HepG2 (cell line): ENCODE measurements at regions not wholly inside any gene's neighbourhood (a gene's known extent, or its start where the extent isn't known, plus 50 kb on each side); places are given as distances from the start of the nearest gene placed in this dataset.

Experiments used
- ATAC-seq: fragments of 200-7000 bp; cut with Tn5 transposase; 3 replicates; pipeline ENCODE4 v1.9.1; 2020; ENCODE audit warnings: mild to moderate bottlenecking, moderate library complexity
- BruUV-seq: library from RNA; stranded (reverse); fragments of 400-500 nt; replicated peaks from 2 replicates; lab custom pipeline; 2021; lab: Mats Ljungman, UMichigan
- CTCF ChIA-PET: fragments of 300-600 bp; formaldehyde crosslinking; extraction: SDS; loops from one replicate; lab custom pipeline; 2021; ENCODE audit warnings: low total read pairs, inconsistent platforms, low intra/inter-chr PET ratio; lab: Yijun Ruan, JAX
- POLR2A ChIA-PET: fragments of 350-600 bp; sonication (Branson Sonifier 250); formaldehyde crosslinking; loops from one replicate; lab custom pipeline; 2020; ENCODE audit warnings: antibody characterized with exemption, inconsistent platforms; lab: Yijun Ruan, JAX
- DNase-seq: peaks from one replicate; pipeline ENCODE4 v3.0.0-alpha.2; 2015; ENCODE audit warnings: low spot score
- FAIRE-seq: peaks from 3 replicates; lab custom pipeline; 2011; peaks lifted over from hg19 to GRCh38; lab: Jason Lieb, UNC
- H2AFZ ChIP-seq: one replicate; pipeline ENCODE4 v1.6.1; 2011; ENCODE audit warnings: low read length, inconsistent platforms
- H3K27ac ChIP-seq: fragments of 300-600 bp; 3 replicates; pipeline ENCODE4 v1.8.0; 2011; ENCODE audit warnings: mixed run types, mild to moderate bottlenecking, mixed read lengths, low read length, inconsistent platforms; ENCODE audit not compliant: insufficient read depth; ENCODE audit errors: extremely low read length
- H3K27me3 ChIP-seq, 2 experiments: fragments of 200-600 bp in 1 of 2; 2 replicates in 1 of 2; 3 replicates in 1 of 2; pipeline versions ENCODE4 v1.6.0 to v1.8.0; 2011; ENCODE audit warnings: low read length in 2 of 2, mild to moderate bottlenecking in 2 of 2, moderate library complexity in 2 of 2, inconsistent platforms in 1 of 2; ENCODE audit not compliant: insufficient read depth in 2 of 2, control insufficient read depth in 1 of 2
- H3K36me3 ChIP-seq, 2 experiments: fragments of 200-600 bp in 1 of 2; replicated peaks in 1 of 2; 2 replicates in 1 of 2; 3 replicates in 1 of 2; pipeline versions ENCODE4 v1.5.1 to v1.8.0; 2011; ENCODE audit warnings: low read length in 2 of 2, inconsistent platforms in 1 of 2; ENCODE audit not compliant: insufficient read depth in 2 of 2, control insufficient read depth in 1 of 2
- H3K4me1 ChIP-seq: 2 replicates; pipeline ENCODE4 v1.5.1; 2012; ENCODE audit warnings: low read length, inconsistent platforms; ENCODE audit not compliant: insufficient read depth
- H3K4me2 ChIP-seq: 2 replicates; pipeline ENCODE4 v1.6.0; 2011; ENCODE audit warnings: low read depth, low read length, inconsistent platforms
- H3K4me3 ChIP-seq, 3 experiments: fragments of 200-600 bp in 1 of 3; sonication (generic), shearing (Covaris generic) in 1 of 3; replicated peaks in 1 of 3; 2 replicates each; pipeline ENCODE4 v1.5.1; 2011 to 2016; ENCODE audit warnings: low read length in 3 of 3, inconsistent platforms in 2 of 3, low read depth in 2 of 3, mild to moderate bottlenecking in 2 of 3, control low read depth in 1 of 3, mixed read lengths in 1 of 3; ENCODE audit not compliant: insufficient read depth in 1 of 3
- H3K79me2 ChIP-seq: one replicate; pipeline ENCODE4 v1.6.1; 2011; ENCODE audit warnings: low read length, inconsistent platforms; ENCODE audit not compliant: insufficient read depth
- H3K9ac ChIP-seq: 2 replicates; pipeline ENCODE4 v1.6.0; 2011; ENCODE audit warnings: mild to moderate bottlenecking, low read depth, low read length, inconsistent platforms; ENCODE audit not compliant: insufficient read depth
- H3K9me3 ChIP-seq: 2 replicates; pipeline ENCODE4 v1.5.1; 2012; ENCODE audit warnings: mild to moderate bottlenecking, low read length
- H4K20me1 ChIP-seq: 2 replicates; pipeline ENCODE4 v1.6.0; 2011; ENCODE audit warnings: inconsistent platforms, mild to moderate bottlenecking, low read length, moderate library complexity; ENCODE audit not compliant: insufficient read depth
- BHLHE40 ChIP-seq: IDR thresholded peaks from 2 replicates; pipeline ENCODE4 v1.6.1; 2011; ENCODE audit warnings: low read length, improper control_type of control experiment
- BORCS8-MEF2B ChIP-seq: sonication (generic); formaldehyde crosslinking; IDR thresholded peaks from 2 replicates; pipeline ENCODE4 v1.8.0; 2022; ENCODE audit warnings: mild to moderate bottlenecking, missing genetic modification reagents
- E2F1 ChIP-seq: sonication (generic); formaldehyde crosslinking; IDR thresholded peaks from 2 replicates; pipeline ENCODE4 v1.5.0; 2020; ENCODE audit warnings: missing genetic modification reagents
- KLF12 ChIP-seq: sonication (generic); formaldehyde crosslinking; IDR thresholded peaks from 2 replicates; pipeline ENCODE4 v1.4.0; 2020; ENCODE audit warnings: missing genetic modification reagents, borderline replicate concordance
- KLF13 ChIP-seq: sonication (generic); formaldehyde crosslinking; IDR thresholded peaks from 2 replicates; pipeline ENCODE4 v1.4.0; 2020; ENCODE audit warnings: mild to moderate bottlenecking, missing genetic modification reagents
- LCORL ChIP-seq, 2 experiments: fragments of 450-650 bp in 1 of 2; sonication (generic) in 1 of 2; formaldehyde crosslinking in 1 of 2; IDR thresholded peaks; 2 replicates each; pipeline versions ENCODE4 v1.5.0 to v1.6.1; 2017 to 2020; ENCODE audit warnings: antibody characterized with exemption in 1 of 2, missing genetic modification reagents in 1 of 2
- RXRB ChIP-seq: IDR thresholded peaks from 2 replicates; pipeline ENCODE4 v1.6.1; 2016; ENCODE audit warnings: borderline replicate concordance, missing genetic modification reagents, missing compliant biosample characterization
- SALL1 ChIP-seq: sonication (generic); formaldehyde crosslinking; IDR thresholded peaks from 2 replicates; pipeline ENCODE4 v1.8.0; 2022; ENCODE audit warnings: mild to moderate bottlenecking, missing genetic modification reagents
- SAP130 ChIP-seq: IDR thresholded peaks from 2 replicates; pipeline ENCODE4 v1.6.1; 2016; ENCODE audit warnings: low read depth
- ZFP91 ChIP-seq: sonication (generic); formaldehyde crosslinking; IDR thresholded peaks from 2 replicates; pipeline ENCODE4 v1.9.0; 2022; ENCODE audit warnings: missing genetic modification reagents, mild to moderate bottlenecking, borderline replicate concordance
- ZNF570 ChIP-seq: sonication (generic); formaldehyde crosslinking; IDR thresholded peaks from 2 replicates; pipeline ENCODE4 v1.4.0; 2020; ENCODE audit warnings: mild to moderate bottlenecking, missing genetic modification reagents, borderline replicate concordance
- ZNF768 ChIP-seq: sonication (generic); formaldehyde crosslinking; IDR thresholded peaks from 2 replicates; pipeline ENCODE4 v1.4.0; 2020; ENCODE audit warnings: missing genetic modification reagents
- ZNF781 ChIP-seq: sonication (generic); formaldehyde crosslinking; IDR thresholded peaks from 2 replicates; pipeline ENCODE4 v1.5.1; 2020; ENCODE audit warnings: borderline replicate concordance, mild to moderate bottlenecking, missing genetic modification reagents; ENCODE audit errors: not compliant biosample characterization
- ZNF792 ChIP-seq: IDR thresholded peaks from 2 replicates; pipeline ENCODE4 v1.6.1; 2016
- WGBS: methylation state at CpG from one replicate; pipeline ENCODE4 v1.1.6; 2017; ENCODE audit warnings: low lambda C conversion rate; 5-methylcytosine and 5-hydroxymethylcytosine counted together
- in situ Hi-C: cut with HindIII; loops from 2 replicates; pipeline ENCODE4 v1.10.0; 2017; ENCODE audit warnings: low pct_unique_long_range_greater_than_20kb; ENCODE audit not compliant: extremely low pct_ligation_motif_present
- intact Hi-C: fragments of 100-400 bp; cut with micrococcal nuclease; formaldehyde crosslinking; loops from one replicate; pipeline ENCODE4 v1.10.0; 2022; ENCODE audit not compliant: unreplicated experiment
- TF ChIP-seq, protein P1 (sequence below): sonication (generic); formaldehyde crosslinking; IDR thresholded peaks from 2 replicates; pipeline ENCODE4 v1.4.0; 2020; ENCODE audit warnings: missing genetic modification reagents
- TF ChIP-seq, protein P2 (sequence below): sonication (generic); formaldehyde crosslinking; IDR thresholded peaks from 2 replicates; pipeline ENCODE4 v1.5.0; 2020; ENCODE audit warnings: missing genetic modification reagents

GRCh38 chr20:50413088-50413500, 97.1 kb upstream of the PTPN1 start (continued):
- TF ChIP-seq RXRB (CRISPR knock-in tag) = peak; percentile 80
- no peak for TF ChIP-seq LCORL (IDR thresholded peaks at IDR 0.05)
- peak; percentile 55; the same call in 1 of the 2 replicates for TF ChIP-seq LCORL (CRISPR knock-in tag; IDR thresholded peaks at IDR 0.05)
- TF ChIP-seq SAP130 (CRISPR knock-in tag) = no peak
- no peak for TF ChIP-seq ZNF570 (CRISPR knock-in tag)
- TF ChIP-seq SALL1 (CRISPR knock-in tag) = peak; percentile 42; the same call in 1 of the 2 replicates

DNA sequence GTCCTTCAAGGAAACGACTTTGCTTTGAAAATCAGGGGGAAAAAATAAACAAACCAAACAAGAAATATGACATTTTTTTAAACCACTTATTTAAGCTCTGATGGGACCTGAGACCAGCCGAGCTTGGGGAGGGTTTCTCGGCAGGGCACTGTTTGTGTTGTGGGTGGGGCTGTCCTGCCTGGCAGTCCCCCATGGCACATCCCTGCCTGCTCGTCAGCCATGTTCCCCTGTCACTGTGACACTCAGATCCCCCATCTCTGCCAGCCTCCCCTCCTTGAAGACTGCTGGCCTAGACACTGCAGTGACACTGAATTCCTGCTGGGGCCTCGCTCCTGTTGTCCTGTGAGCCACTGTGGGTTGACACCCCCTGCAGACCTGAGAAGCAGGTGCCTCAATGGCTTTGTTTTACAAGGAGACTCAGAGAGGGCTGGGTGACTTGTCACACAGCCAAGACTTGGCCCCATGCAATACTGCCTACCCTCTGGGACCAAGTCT, 95.1 kb upstream of the PTPN1 start:
- H3K79me2 ChIP-seq = no peaks in the 10 kb centered on the region
- DNase-seq (no peak), FAIRE-seq (no peak), ATAC-seq (peak; percentile 27)
- peak overlapping the region; percentile 16 to 58 (median 40); a peak in 5 of 6 replicates for H3K4me3 ChIP-seq
- in situ Hi-C loops (no loop called here), intact Hi-C loops (loop anchor here (1.0 kb wide), 1 partner anchor 18 kb away; no protein-coding TSS in a partner anchor)
- ChIA-PET CTCF (no interaction called here), POLR2A (interaction anchor here (1.1 to 5.9 kb wide), 8 partner anchors 8 to 243 kb away, joined by 4 to 53 read pairs (median 10); no protein-coding TSS in a partner anchor)
- H2AFZ ChIP-seq = no peak overlapping the region
- no peaks in the 10 kb centered on the region for H3K27me3 ChIP-seq
- H3K4me2 ChIP-seq = peak overlapping the region; percentile 77
- H4K20me1 ChIP-seq = no peaks in the 10 kb centered on the region
- WGBS = 69% methylated on average over 5 of the region's 5 CpGs
- peak overlapping the region; percentile 70 for H3K9ac ChIP-seq
- H3K27ac ChIP-seq = peak overlapping the region; percentile 63
- H3K36me3 ChIP-seq = no peaks in the 10 kb centered on the region
- BruUV-seq = TSS peak; percentile 88
- H3K4me1 ChIP-seq = peaks cover 84% of the 10 kb centered on the region
- H3K9me3 ChIP-seq = no peaks in the 10 kb centered on the region
- peak; percentile 33 for TF ChIP-seq ZNF781
- TF ChIP-seq E2F1 (CRISPR knock-in tag) = 0 out of 2 replicates have a peak, but pooled peaks have one; percentile 21
- TF ChIP-seq ZFP91 (CRISPR knock-in tag) = no peak
- TF ChIP-seq BHLHE40 = no peak
- TF ChIP-seq ZNF768 (CRISPR knock-in tag) = peak; percentile 89; the same call in 1 of the 2 replicates
- TF ChIP-seq, protein P1, sequence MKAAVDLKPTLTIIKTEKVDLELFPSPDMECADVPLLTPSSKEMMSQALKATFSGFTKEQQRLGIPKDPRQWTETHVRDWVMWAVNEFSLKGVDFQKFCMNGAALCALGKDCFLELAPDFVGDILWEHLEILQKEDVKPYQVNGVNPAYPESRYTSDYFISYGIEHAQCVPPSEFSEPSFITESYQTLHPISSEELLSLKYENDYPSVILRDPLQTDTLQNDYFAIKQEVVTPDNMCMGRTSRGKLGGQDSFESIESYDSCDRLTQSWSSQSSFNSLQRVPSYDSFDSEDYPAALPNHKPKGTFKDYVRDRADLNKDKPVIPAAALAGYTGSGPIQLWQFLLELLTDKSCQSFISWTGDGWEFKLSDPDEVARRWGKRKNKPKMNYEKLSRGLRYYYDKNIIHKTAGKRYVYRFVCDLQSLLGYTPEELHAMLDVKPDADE (CRISPR knock-in tag) = 0 out of 2 replicates have a peak, but pooled peaks have one; percentile 54
- TF ChIP-seq ZNF792 (CRISPR knock-in tag) = no peak
- TF ChIP-seq KLF13 (CRISPR knock-in tag) = no peak
- 0 out of 2 replicates have a peak, but pooled peaks have one; percentile 29 for TF ChIP-seq KLF12
- no peak for TF ChIP-seq BORCS8-MEF2B (CRISPR knock-in tag)
- TF ChIP-seq, protein P2, sequence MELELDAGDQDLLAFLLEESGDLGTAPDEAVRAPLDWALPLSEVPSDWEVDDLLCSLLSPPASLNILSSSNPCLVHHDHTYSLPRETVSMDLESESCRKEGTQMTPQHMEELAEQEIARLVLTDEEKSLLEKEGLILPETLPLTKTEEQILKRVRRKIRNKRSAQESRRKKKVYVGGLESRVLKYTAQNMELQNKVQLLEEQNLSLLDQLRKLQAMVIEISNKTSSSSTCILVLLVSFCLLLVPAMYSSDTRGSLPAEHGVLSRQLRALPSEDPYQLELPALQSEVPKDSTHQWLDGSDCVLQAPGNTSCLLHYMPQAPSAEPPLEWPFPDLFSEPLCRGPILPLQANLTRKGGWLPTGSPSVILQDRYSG = peak; percentile 77
